NCI-H510A (cell line): ENCODE measurements at regions not wholly inside any gene's neighbourhood (a gene's known extent, or its start where the extent isn't known, plus 50 kb on each side); places are given as distances from the start of the nearest gene placed in this dataset.

Experiments
- DNase-seq: peaks from one replicate; lab custom pipeline; 2025; lab: John Stamatoyannopoulos, UW

DNA sequence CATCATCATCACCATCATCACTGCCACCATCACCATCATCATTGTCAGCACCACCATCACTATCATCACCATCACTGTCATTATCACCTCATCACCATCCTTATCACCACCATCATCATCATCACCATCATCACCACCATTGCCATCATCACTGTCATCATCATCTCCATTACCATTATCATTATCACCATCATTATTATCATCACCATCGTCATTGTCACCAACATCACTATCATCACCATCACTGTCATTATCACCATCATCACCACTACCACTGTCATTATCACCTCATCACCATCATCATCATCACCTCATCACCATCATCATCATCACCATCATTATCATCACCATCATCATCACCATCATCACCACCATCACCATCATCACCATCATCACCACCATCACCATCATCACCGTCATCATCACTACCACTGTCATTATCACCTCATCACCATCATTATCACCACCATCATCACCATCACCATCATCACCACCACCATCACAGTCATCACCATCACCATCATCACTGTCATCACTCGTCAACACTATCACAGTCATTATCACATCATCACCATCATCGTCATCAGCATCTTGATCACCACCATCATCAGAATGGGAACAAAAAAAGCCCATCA, 191.1 kb downstream of the TTLL2 start:
- no peak for DNase-seq

DNA sequence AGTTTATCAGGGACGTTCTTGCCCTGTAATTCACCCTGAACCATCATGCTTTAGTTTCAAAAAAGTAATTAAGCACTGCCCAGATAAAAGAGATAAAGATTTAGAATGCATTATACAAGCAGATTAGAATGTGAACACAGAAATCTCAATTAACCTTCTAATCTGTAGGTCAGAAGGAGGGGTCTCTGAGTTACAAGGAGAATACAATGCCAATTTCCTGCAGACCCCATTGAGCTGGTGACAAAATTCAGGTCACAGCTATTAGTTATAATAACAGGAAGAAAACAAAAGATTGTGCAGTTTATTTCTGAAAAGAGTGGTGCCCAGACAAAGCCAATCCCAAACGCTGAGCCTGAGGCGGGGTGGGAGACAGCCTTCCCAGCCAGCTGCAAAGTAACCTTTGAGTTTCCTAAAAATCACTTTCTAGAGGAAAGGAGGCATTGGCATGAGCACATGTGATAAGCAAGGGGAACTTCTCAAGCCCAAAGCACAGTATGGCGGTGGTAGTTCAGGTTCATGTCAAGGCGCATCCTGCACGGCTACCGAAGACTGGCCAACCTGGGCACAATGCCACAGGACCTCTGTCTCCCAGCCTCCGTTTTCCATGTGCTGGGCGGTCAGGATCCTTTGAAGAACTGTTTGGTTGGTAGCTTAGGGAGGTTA, 192.5 kb downstream of the TTLL2 start:
- no peak for DNase-seq

DNA sequence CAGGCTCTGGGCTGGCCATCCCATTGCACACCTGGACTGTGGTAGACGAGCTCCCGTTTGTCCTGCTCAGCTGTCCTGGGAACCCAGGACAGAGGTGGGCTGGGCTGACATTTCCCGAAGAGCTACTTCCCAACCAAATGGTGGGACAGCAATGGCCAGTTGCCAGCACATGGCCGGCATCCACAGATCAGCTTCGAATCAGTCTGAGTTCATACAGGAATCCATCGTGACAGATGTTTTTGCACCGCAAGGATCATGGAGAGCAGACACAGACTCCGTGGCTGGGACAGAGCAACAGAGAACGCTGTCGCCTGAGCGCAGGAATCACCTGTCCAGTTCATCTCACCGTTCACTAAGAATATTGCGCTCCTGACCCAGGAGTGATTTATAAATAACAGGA, 198.5 kb downstream of the TTLL2 start:
- no peak for DNase-seq

DNA sequence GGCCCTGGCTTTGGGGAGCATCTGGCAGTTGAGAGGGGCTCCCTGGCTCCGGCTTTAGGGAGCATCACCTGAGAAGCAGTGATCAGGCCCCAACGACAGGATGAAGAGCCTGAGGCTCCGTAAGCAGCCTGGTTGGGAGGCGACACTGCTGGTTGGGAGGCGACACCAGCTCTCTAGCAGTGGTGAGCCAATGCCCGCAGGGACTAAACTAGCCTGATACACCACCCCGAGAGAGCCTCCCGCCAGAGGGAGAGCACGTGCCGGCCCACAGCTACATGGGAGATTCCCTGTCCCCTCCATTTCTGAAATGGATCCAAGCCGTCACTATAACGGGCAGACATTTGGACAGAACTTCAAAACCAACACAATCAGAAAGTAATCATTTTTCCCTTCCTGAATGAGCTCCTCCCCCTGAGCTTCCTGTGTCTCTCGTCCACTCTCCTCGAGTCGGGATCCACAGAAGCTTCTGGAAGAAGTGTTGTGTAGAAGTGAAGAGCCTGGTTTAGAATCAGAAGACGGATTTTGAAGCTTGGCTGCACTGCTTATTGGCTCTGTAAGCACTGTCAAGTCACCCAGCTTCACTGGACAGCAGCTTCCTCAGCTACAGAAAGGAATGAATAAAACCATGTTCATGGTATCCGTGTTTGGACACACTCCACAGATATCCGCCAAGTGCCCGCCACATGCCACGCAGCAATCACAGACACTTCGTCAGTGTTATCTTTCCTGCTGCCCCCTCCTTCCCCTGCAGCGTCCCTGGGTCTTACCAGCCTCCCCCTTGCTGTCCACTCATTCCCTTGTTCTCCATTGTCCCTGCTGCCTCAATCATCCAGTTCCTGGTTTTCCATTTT, 199.6 kb downstream of the TTLL2 start:
- no peak for DNase-seq

DNA sequence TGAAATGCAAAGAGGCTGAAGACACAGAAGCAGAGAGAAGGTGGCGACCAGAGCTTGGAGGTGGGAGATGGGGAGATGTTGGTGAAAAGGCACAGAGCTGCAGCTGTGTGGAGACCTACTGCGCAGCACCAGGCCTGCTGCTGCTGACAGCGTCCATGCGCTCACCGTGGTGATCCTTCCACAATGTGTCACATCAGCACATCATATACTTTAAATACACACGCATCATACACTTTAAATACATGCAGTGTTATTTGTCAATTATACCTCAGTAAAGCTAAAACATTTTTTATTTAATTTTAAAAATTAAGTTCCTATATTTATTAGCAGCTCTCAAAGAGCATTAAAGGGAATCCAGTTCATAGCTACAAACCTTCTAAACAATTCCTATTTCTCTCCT, 200.9 kb downstream of the TTLL2 start:
- no peak for DNase-seq

DNA sequence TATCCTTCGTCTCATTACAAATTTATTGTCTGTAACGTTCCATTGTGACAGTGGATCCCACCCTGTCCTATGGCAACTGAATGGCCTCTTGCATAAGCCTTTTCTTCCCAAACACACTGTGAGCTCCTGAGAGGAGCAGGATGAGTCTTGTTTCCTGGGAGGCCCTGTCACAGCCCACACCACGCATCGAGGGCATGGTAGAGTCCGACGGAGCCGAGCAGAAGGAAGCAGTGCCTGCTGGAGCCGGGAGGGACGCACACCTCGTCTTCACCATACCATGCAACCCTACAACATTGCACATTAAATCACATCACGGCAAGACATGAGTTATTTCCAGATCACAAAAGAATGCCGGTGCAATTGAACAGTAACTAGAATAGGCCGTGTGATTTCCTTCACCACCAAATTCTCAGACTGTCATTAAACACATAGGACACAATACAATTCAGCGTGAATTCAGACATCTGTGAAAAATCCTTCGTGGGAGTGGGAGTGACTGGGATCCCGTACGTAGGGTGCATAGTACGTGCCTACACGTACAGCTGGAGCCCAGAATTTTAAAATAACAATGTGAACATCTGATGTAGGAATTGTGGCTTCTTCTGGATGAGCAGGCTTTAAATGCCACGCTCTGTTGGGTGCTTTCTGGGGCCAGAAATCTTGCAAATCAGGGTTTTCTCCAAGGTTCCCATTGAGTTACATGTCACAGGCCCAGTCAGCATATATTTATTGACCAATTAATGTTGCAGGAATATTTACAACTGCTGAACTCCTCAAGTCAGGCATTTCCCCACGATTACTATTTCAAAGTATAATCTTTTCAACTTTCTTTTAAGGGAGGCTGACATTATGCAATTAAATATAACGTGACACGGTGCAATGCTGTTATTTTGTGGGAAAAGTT, 201.8 kb downstream of the TTLL2 start:
- DNase-seq: no peak

DNA sequence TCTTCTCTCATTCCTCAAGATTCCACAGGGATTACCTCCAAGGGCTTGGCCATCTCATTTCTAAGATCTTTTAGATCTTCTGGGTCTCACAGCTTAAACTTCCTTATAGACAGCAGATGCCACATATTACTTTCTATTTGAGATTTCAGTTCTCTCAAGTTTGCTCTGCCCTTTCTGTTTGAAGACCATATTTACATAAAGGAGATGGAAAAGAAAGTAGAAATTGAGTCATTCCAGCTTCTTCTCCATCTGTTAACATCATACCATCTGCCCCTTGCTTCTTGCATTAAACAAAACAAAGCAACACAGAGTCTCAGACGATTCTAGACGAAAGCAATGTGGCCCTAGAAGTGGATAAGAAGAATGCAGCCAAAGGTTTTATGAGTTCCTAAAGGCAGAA, 203.4 kb downstream of the TTLL2 start:
- no peak for DNase-seq

DNA sequence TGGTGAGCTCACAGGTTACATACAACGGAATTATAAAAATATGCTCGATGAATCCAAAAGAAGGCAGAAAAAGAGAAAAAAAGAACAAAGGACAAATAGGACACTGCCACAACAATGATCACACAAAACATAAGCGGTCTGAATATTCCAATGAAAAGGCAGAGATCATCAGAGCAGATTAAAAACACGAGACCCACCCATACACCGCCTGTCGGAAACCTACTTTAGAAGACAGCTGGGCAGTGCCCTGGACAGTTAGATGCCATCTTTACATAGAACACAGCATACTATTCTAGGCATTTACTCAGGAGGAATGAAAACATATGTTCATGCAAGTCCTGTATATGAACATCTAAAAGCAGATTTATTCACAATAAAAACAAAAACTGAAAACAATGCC, 204.1 kb downstream of the TTLL2 start:
- no peak for DNase-seq

DNA sequence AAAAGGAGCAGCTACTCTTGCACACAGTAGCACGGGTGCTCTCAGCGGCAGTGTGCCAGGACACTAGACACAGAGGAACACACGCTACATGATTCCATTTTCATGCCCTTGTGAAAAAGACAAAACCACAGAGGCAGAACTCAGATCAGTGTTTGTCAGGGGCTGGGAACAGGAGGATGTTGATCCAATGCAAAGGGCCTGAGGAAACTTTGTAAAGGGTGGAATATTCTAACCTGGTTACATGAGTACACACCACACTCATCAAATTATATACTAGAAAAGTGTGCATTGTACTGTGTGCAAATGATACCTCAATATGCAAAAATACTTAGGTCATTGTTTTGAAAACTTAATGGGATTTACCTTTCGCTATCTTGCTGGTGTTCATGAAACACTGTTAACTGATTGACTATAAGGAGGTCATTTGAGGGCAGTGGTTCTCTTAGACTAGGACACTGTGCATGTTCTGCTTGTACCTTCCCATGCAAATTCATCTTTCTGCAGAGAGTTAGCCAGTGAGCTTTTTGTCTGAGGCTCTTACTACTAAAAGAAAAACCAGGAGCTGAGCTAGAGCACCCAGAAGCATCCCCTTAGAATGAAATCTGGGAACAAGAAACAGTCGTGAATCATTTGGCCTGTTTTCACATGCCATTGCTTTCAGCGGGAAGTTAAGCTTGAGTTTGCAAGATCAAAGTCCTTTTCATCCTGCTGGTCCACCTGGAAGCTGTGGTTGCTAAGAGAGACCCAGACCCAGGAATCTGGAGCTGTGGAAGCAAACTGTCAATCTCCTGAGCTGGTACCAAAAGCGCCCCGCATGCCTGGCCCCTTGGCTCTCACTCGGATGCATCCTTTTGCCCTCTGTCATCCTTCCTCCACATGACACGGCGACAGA, 204.8 kb downstream of the TTLL2 start:
- no peak for DNase-seq

DNA sequence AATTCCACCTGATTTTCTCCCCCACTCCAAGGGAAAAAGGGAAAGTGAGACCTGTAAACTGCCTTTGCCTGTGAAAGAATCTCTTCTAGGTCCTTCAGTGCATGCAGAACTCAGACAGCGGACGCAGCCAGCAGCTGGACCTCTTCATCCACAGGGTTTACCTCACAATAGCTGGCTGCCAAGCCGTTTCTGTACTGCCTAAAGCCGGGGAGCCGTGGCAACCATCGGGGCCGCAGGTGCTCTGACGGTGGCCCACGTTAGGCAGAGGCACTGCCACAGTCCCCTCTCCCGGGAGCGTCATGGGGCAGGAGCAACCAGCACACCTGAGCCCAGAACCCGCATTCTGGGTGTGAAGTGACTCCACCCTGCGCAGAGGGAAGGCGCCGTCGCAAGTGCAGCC, 206.1 kb downstream of the TTLL2 start:
- DNase-seq: no peak

DNA sequence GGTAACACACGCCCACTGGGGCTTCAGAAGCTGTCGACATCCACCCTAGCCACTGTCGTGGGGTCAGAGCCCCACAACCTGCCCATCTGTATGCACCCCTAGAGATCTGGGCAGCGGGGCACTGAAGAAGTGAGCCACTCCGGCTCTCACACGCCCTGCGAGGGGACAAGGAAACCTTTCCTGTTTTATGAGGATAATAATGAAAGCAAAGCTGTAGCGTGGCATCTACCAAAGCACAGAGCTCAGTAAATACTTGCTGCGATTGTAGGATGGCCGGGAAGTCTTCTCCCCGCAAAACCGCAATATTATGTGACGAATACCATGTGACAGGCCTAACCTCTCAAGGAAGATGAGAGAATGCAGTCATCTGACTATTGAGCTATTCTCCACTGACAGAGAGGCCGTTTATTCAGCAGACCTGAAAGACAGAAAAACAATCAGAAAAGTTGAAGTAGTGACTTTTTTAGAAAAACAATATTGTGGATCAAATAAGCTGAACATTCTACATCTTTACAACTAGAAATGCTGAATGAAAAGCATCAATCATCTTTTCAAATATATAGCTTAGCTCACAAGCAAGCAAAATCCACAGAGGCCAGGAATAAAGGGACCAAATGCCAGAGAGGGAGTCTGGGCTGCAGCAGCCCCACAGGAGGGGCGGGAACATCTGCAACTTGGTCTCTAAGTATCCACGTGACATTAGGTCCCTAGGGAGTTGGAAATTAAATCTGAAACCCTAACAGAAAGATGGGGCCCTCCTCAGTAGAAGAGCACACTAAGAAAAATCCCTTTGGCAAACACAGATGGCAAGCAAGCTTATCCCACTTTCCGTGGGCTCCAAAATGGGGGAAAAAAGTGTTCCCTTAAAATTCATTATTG, 207.8 kb downstream of the TTLL2 start:
- DNase-seq: no peak

DNA sequence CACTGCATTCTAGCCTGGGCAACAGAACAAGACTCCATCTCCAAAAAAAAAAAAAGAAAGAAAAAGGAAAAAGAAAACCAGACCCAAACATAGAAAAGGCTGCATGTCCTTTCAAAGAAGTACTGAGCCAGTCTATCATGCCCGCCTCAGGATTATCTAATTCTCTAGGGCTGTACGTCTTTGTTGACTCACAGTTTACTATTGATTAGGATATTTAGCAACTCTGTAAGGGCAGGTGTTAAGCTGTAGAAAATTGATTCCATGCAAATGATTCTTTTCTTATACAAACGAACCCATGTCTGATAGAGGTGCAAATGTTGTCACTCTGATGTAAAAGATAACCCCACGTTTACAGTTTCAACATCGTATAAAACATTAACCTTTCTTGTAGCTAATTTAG, 209.0 kb downstream of the TTLL2 start:
- no peak for DNase-seq

DNA sequence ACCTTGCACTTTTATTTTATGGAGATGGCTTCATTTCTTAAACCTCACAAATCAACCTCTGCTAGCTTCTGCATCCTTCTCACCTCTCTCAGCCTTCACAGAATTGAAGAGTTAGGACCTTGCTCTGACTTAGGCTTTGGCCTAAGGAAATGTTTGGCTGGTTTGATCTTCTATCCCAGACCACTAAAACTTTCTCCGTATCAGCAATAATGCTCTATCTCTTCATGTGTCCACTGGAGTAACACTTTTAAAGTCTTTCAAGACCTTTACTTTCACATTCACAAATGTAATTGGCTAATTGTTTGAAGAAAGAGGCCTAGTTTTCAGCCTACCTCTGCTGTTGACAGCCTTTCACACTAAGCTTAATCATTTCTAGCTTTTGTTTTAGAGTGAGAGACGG, 212.9 kb downstream of the TTLL2 start:
- DNase-seq: no peak

DNA sequence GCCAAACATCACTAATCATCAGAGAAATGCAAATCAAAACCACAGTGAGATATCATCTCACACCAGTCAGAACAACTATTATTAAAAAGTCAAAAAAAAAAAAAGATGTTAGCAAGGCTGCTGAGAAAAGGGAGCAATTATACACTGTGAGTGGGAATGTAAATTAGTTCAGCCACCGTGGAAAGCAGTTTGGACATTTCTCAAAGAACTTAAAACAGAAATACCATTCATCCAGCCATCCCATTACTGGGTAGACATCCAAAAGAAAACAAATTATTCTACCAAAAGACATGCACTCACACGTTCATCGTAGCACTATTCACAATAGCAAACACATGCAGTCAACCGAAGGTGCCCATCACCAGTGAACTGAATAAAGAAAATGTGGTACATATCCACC, 213.9 kb downstream of the TTLL2 start:
- no peak for DNase-seq

DNA sequence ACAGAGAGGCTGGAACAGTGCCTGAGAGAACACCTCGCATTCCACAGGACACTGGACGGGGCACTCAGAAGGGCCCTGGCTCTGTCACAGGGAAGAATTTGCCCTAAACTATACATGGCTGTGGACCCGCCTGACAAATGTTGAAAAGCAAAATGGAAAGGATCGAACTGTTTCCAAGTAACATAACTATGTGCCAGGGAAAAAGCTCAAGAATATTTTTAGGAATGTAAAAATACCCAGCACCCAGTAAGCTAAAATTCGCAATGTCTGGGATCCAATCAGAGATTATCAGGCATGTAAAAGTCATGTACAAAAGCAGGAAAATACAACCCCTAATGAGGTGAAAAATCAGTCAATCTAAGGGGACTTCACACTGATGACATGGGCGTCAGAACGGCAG, 215.9 kb downstream of the TTLL2 start:
- DNase-seq: no peak

DNA sequence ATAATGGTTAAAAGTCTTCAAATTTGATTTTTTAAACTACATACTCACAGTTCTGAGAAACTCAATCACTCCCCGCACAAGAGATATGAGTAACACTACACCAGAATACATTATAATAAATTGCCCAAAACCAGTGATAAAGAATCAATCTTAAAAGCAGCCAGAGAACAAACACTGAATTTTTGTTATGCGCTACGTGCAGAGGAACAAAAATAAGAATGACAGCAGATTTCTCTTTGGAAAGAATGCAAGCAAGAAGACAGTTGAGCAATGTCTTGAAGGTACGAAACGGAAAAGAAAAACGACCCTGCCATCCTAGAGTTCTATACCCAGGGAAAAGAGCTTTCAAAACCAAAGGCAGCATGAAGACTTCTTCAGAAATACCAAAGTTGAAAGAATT, 216.7 kb downstream of the TTLL2 start:
- DNase-seq: no peak

DNA sequence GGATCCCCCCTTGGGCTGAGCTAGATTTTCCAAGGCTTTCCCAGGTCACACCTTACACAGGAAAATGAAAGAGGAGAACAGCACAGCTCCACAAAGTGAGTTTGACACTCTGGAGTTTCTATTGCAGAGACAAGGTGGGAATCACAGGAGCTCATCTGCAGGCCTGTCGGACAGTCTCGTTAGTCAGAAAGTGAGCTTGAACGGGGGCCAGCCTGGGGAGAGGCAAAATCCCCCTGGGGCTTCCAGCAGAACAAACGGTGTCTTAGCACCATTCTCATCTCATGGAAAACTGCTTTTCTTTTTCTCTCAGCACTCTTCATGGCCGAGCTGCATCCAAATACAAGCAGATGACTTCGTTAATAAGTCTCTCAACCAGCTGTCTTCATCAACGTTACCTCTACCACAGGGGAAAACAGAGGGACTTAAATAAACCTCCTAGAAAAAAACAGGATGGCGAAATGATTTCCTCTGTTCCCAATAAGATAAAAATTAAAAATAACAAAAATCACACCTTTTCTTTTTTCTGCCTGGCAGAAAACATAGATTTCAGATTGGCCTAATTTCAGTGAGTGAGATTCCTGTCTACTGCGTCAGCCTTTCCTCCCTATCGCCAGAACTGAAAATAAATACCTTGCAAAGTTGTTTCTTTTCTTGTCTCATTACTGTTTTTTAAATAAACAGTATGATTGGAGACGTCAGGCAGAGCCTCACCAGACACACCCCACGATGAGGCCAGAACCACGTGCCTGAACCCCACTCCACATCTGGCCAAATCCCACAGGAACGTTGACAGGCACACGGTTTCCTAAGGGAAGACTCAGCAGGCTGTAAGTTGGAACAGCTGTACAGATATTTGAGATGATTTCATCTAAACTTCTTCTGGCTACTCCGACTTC, 219.0 kb downstream of the TTLL2 start:
- no peak for DNase-seq

DNA sequence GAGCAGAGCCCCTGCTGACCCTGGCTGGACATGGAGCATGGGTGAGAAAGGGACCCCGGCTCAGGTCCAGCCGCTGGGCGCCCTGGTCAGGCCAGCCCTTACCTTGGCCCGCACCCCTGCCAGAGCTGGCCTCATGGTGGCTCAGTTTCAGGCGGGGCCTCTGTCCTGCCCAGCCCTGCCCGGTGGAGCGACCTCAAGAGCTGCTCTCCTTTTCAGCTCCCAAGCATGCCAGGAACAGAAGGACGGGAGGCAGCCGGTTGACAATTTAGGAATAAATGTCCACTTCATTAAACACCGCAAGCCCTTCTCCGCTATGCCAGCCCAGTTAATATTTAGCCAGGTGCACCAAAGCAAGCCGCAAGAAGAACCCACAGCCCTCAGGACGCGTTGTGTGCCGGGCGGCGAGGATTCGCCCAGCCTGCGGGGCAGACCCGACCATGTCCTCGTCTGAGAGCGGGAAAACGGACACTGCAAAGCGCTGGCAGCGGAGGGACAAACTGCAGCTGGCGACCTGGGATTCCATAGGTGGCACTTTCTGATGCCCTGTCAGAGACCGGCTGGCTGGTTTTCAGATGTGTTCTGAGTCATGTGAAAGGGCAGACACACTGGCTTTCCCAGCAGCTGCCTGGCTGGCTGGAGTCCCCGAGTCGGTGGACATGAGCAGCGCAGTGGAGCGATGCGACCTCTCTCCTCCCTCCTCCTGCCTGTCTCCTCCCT, 221.9 kb downstream of the TTLL2 start:
- DNase-seq: no peak

DNA sequence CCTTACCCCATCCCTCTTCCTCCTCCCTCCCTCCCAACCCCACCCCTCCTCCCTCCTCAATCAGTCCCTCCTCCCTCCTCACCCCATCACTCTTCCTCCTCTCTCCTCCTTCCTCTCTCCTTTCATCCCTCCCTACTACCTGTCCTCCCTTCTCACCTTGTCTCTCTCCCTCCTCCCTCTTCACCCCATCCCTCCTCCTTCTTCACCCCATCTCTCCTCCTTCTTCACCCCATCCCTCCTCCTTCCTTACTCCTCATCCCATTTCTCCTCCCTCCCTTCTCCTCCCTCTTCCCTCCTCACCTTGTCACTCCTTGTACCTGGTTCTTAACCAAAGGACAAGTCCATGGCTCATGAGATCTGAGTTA, 222.4 kb downstream of the TTLL2 start:
- no peak for DNase-seq
